ENCODE measurements at regions not wholly inside any gene's neighbourhood (a gene's known extent, or its start where the extent isn't known, plus 50 kb on each side); places are given as distances from the start of the nearest gene placed in this dataset.

DNA sequence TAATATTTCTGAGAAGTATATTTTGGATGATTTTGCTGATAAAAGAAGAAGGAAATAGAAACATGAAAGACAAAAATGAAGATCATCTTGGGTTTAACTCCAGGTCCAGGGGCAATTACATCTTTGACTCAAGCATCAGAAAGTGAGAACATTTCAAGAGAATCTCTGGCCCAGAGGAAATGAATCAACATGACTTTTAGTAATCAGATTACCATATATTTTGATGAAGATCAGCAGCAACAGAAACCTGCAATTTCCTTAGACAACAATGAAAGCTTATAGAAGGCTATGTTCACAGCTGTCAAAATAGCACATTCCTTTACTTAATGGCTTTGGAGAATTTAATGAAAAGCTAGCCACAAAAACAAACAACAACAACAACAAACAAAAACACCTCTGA lies 638.1 kb downstream of the EFNA5 start:
- TF ChIP-seq TARDBP (IDR thresholded peaks at IDR 0.05) (no peak), FOXM1 (IDR thresholded peaks at IDR 0.05; ENCODE audit: borderline replicate concordance) (no peak), FOXA1 (IDR thresholded peaks at IDR 0.05) (no peak), HDGF (IDR thresholded peaks at IDR 0.05; ENCODE audit: borderline replicate concordance) (no peak), SP1 (IDR thresholded peaks at IDR 0.05) (no peak), NFRKB (IDR thresholded peaks at IDR 0.05) (no peak), BHLHE40 (IDR thresholded peaks at IDR 0.05; ENCODE audit: borderline replicate concordance) (no peak), ZNF384 (IDR thresholded peaks at IDR 0.05) (no peak), LEF1 (IDR thresholded peaks at IDR 0.05; ENCODE audit: borderline replicate concordance) (no peak)
- TF ChIP-seq, protein P1, sequence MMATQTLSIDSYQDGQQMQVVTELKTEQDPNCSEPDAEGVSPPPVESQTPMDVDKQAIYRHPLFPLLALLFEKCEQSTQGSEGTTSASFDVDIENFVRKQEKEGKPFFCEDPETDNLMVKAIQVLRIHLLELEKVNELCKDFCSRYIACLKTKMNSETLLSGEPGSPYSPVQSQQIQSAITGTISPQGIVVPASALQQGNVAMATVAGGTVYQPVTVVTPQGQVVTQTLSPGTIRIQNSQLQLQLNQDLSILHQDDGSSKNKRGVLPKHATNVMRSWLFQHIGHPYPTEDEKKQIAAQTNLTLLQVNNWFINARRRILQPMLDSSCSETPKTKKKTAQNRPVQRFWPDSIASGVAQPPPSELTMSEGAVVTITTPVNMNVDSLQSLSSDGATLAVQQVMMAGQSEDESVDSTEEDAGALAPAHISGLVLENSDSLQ (IDR thresholded peaks at IDR 0.05): no peak

Measured in HEK293T (cell line).